ELF-1 (cell line): ENCODE measurements at regions not wholly inside any gene's neighbourhood (a gene's known extent, or its start where the extent isn't known, plus 50 kb on each side); places are given as distances from the start of the nearest gene placed in this dataset.
"Not testable (repeated sequence)": the region's sequence is repeated elsewhere in the genome, so short reads cannot be mapped to it uniquely, and the experiment has no call there.

Source experiments
- DNase-seq: peaks from one replicate; pipeline ENCODE4 v3.0.0-alpha.2; 2016; ENCODE audit warnings: low read depth, low spot score

- DNase-seq = no peak
Observed at GRCh38 chr5:106727071-106727470, 943.7 kb downstream of the EFNA5 start.

- no peak for DNase-seq
Observed at GRCh38 chr5:106720367-106720766, 950.4 kb downstream of the EFNA5 start.

GRCh38 chr5:106699796-106700195 lies 970.9 kb downstream of the EFNA5 start:
- DNase-seq = no peak

- peak; percentile 48 for DNase-seq
Observed at GRCh38 chr5:106699198-106699597, 971.5 kb downstream of the EFNA5 start.

GRCh38 chr5:106698169-106698568 lies 972.6 kb downstream of the EFNA5 start:
- DNase-seq = no peak

GRCh38 chr5:106691701-106692100 lies 979.0 kb downstream of the EFNA5 start:
- no peak for DNase-seq

- DNase-seq = no peak
Observed at GRCh38 chr5:106690585-106690984, 980.2 kb downstream of the EFNA5 start.

GRCh38 chr5:106680330-106680729 lies 990.4 kb downstream of the EFNA5 start:
- no peak for DNase-seq

GRCh38 chr5:106677057-106677456 lies 993.7 kb downstream of the EFNA5 start:
- no peak for DNase-seq

GRCh38 chr5:106675687-106676086 lies 995.0 kb downstream of the EFNA5 start:
- no peak for DNase-seq

- DNase-seq = no peak
Observed at GRCh38 chr5:106673941-106674340, 996.8 kb downstream of the EFNA5 start.

- no peak for DNase-seq
Observed at GRCh38 chr5:106661866-106662265, 1008.9 kb downstream of the EFNA5 start.

GRCh38 chr5:106660681-106661080 lies 1010.1 kb downstream of the EFNA5 start:
- DNase-seq = no peak

GRCh38 chr5:106658150-106658549 lies 1012.6 kb downstream of the EFNA5 start:
- DNase-seq = no peak

GRCh38 chr5:106656821-106657220 lies 1013.9 kb downstream of the EFNA5 start:
- DNase-seq = no peak

- DNase-seq = no peak
Observed at GRCh38 chr5:106649031-106649430, 1021.7 kb downstream of the EFNA5 start.

GRCh38 chr5:106648401-106648800 lies 1022.3 kb downstream of the EFNA5 start:
- no peak for DNase-seq

GRCh38 chr5:106646106-106646505 lies 1024.6 kb downstream of the EFNA5 start:
- DNase-seq = no peak

- DNase-seq = no peak
Observed at GRCh38 chr5:106640511-106640910, 1030.2 kb downstream of the EFNA5 start.

- DNase-seq = no peak
Observed at GRCh38 chr5:106639488-106639887, 1031.2 kb downstream of the EFNA5 start.

- no peak for DNase-seq
Observed at GRCh38 chr5:106637275-106637674, 1033.5 kb downstream of the EFNA5 start.

- no peak for DNase-seq
Observed at GRCh38 chr5:106634375-106634774, 1036.4 kb downstream of the EFNA5 start.

- DNase-seq = no peak
Observed at GRCh38 chr5:106633825-106634224, 1036.9 kb downstream of the EFNA5 start.

GRCh38 chr5:106628456-106628855 lies 1042.3 kb downstream of the EFNA5 start:
- not testable (repeated sequence) for DNase-seq

GRCh38 chr5:106610041-106610440 lies 1060.7 kb downstream of the EFNA5 start:
- DNase-seq = no peak
